ENCODE measurements at regions not wholly inside any gene's neighbourhood (a gene's known extent, or its start where the extent isn't known, plus 50 kb on each side); places are given as distances from the start of the nearest gene placed in this dataset.

DNA sequence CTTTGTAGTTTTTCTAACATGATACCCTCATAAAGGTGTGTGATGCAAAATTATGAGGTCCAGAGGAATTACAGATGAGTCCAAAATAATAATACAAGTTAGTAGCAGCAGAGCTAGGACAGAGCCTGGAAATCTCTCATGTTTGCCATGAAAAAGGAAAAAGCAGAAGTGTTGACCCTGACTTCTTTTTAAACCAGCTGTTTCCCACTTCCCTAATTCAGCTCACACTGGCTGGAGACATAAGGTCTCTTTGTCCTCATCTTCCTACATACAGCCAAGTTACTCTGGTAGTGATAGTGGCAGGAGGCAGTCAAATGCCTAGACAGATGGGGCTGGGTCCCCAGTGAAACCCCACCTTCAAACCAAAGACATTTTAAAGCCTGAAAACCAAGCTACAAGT, 269.2 kb downstream of the C7orf25 start:
- Histone ChIP-seq H2BK20ac (ENCODE audit: low read length) (no peak overlapping the region), H2BK5ac (ENCODE audit: low read depth, low read length) (no peak overlapping the region), H3K79me1 (ENCODE audit: low read depth, low read length) (no peaks in the 10 kb centered on the region), H3K18ac (ENCODE audit: extremely low read depth, low read length) (no peak overlapping the region), H3K4me2 (ENCODE audit: insufficient read depth in 1 of 2, low read depth in 2 of 2, low read length in 2 of 2) (no peak overlapping the region), H2BK12ac (ENCODE audit: low read depth, low read length) (no peak overlapping the region), H3K4me3 (ENCODE audit: extremely low read depth in 1 of 4, insufficient read depth in 2 of 4, low read depth in 3 of 4, low read length in 4 of 4) (no peak overlapping the region), H3K14ac (ENCODE audit: insufficient read length) (no peak overlapping the region), H2BK120ac (replicated peaks; ENCODE audit: low read depth, low read length) (no peak overlapping the region), H3K4me1 (replicated peaks in 1 of 4; ENCODE audit: control insufficient read depth in 3 of 4, insufficient read depth in 4 of 4, low read length in 3 of 4) (no peaks in the 10 kb centered on the region), H3K27me3 (replicated peaks in 1 of 4; ENCODE audit: control insufficient read depth in 3 of 4, extremely low read depth in 1 of 4, insufficient read depth in 3 of 4, low read length in 3 of 4) (no peaks in the 10 kb centered on the region), H4K20me1 (replicated peaks in 1 of 2; ENCODE audit: control insufficient read depth in 1 of 2, insufficient read depth in 2 of 2, low read length in 2 of 2) (no peaks in the 10 kb centered on the region), H3K23me2 (ENCODE audit: low read depth, low read length) (no peaks in the 10 kb centered on the region), H4K8ac (ENCODE audit: extremely low read depth, insufficient read depth, low read length) (no peak overlapping the region), H4K5ac (ENCODE audit: insufficient read length, low read depth, low read length) (no peak overlapping the region), H3K4ac (replicated peaks; ENCODE audit: insufficient read length, low read depth, low read length) (no peak overlapping the region), H2BK15ac (ENCODE audit: low read length) (no peak overlapping the region), H3K9me3 (ENCODE audit: insufficient read depth in 2 of 2, low read depth in 1 of 2, low read length in 1 of 2) (no peaks in the 10 kb centered on the region), H4K91ac (replicated peaks; ENCODE audit: insufficient read length, low read length) (no peak overlapping the region), H3K27ac (ENCODE audit: low read depth, low read length) (no peak overlapping the region), H3K9ac (replicated peaks in 1 of 4; ENCODE audit: extremely low read depth in 1 of 4, low read depth in 3 of 4, low read length in 3 of 4) (no peak overlapping the region), H3K56ac (replicated peaks; ENCODE audit: insufficient read length, low read depth, low read length) (no peak overlapping the region), H2AFZ (ENCODE audit: low read length) (no peak overlapping the region), H3K79me2 (ENCODE audit: control insufficient read depth in 1 of 2, insufficient read depth in 2 of 2, low read length in 2 of 2) (no peaks in the 10 kb centered on the region), H3K36me3 (ENCODE audit: control insufficient read depth in 2 of 4, insufficient read depth in 4 of 4, low read length in 3 of 4) (no peaks in the 10 kb centered on the region), H3K23ac (ENCODE audit: insufficient read length) (no peak overlapping the region), H2AK5ac (ENCODE audit: low read depth, low read length) (no peak overlapping the region)
- no peak for FAIRE-seq
- DNase-seq (ENCODE audit: low read depth in 1 of 2, low spot score in 2 of 2), result no peak
- ChIA-PET POLR2A (ENCODE audit: partially characterized antibody) (no interaction called here), CTCF (ENCODE audit: partially characterized antibody) (interaction anchor here (1.6 kb wide), 1 partner anchor 457 kb away, joined by 3 read pairs; no protein-coding TSS in a partner anchor)
- no peak for TF ChIP-seq GABPA (IDR thresholded peaks at IDR 0.05; ENCODE audit: borderline replicate concordance, insufficient read depth, low read length)
- TF ChIP-seq POLR2A (IDR thresholded peaks at IDR 0.05; ENCODE audit: control extremely low read depth in 1 of 2, low read depth in 2 of 2, low read length in 2 of 2), result no peak
- TF ChIP-seq TAF7 (optimal IDR thresholded peaks at IDR 0.05; ENCODE audit: borderline replicate concordance, low read depth, low read length), result no peak
- TF ChIP-seq, protein P1, sequence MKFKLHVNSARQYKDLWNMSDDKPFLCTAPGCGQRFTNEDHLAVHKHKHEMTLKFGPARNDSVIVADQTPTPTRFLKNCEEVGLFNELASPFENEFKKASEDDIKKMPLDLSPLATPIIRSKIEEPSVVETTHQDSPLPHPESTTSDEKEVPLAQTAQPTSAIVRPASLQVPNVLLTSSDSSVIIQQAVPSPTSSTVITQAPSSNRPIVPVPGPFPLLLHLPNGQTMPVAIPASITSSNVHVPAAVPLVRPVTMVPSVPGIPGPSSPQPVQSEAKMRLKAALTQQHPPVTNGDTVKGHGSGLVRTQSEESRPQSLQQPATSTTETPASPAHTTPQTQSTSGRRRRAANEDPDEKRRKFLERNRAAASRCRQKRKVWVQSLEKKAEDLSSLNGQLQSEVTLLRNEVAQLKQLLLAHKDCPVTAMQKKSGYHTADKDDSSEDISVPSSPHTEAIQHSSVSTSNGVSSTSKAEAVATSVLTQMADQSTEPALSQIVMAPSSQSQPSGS (IDR thresholded peaks at IDR 0.05; ENCODE audit: low read length), result no peak
- no peak for TF ChIP-seq RXRA (IDR thresholded peaks at IDR 0.05; ENCODE audit: insufficient read depth, low read depth, low read length)
- TF ChIP-seq EZH2 (IDR thresholded peaks at IDR 0.05; ENCODE audit: low read depth, low read length, severe bottlenecking), result no peak

All from H1 (cell line).